ENCODE measurements at regions not wholly inside any gene's neighbourhood (a gene's known extent, or its start where the extent isn't known, plus 50 kb on each side); places are given as distances from the start of the nearest gene placed in this dataset.

DNA sequence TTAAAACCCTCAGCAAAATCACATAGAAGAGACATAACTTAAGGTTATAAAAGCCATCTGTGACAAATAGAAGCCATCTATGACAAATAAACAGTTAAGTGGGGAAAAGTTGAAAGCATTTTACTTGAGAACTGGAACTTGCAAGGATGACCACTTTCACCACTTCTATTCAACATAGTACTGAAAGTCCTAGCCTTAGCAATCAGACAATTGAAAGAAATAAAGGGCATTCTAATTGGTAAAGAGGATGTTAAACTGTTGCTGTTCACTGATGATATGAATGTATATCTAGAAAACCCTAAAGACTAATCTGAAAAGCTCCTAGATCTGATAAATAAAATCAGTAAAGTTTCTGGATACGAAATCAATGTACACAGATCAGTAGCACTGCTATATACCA is 186.9 kb upstream of the SATB1 start:
- no peak for TF ChIP-seq CTCF (IDR thresholded peaks at IDR 0.05; ENCODE audit: borderline replicate concordance, extremely low read depth, low read length, poor library complexity, severe bottlenecking)
- TF ChIP-seq EZH2 (IDR thresholded peaks at IDR 0.05; ENCODE audit: borderline replicate concordance, low read depth, low read length, severe bottlenecking), result no peak

All from DND-41 (cell line).